Epithelial cell of proximal tubule (primary cell): ENCODE measurements at regions not wholly inside any gene's neighbourhood (a gene's known extent, or its start where the extent isn't known, plus 50 kb on each side); places are given as distances from the start of the nearest gene placed in this dataset.

Experiments used
- DNase-seq: peaks from one replicate; pipeline ENCODE4 v3.0.0-alpha.2; 2011; ENCODE audit warnings: low read depth
- H3K4me3 ChIP-seq: 2 replicates; pipeline ENCODE4 v1.5.1; 2011; ENCODE audit warnings: low read depth, mild to moderate bottlenecking, low read length
- CTCF ChIP-seq: conservative IDR thresholded peaks from 2 replicates; pipeline ENCODE4 v1.5.1; 2012; ENCODE audit warnings: low read depth, mild to moderate bottlenecking, low read length

- no peak for TF ChIP-seq CTCF
- H3K4me3 ChIP-seq, result no peak overlapping the region
- no peak for DNase-seq
These were observed 113.4 kb upstream of the F3 start for GRCh38 chr1:94654919-94655318.

GRCh38 chr1:94654459-94654858, 112.9 kb upstream of the F3 start:
- DNase-seq, result no peak
- TF ChIP-seq CTCF, result no peak
- H3K4me3 ChIP-seq, result no peak overlapping the region

GRCh38 chr1:94654031-94654430, 112.5 kb upstream of the F3 start:
- H3K4me3 ChIP-seq, result no peak overlapping the region
- no peak for TF ChIP-seq CTCF
- peak; percentile 53 for DNase-seq

GRCh38 chr1:94653454-94653853, 111.9 kb upstream of the F3 start:
- DNase-seq, result no peak
- H3K4me3 ChIP-seq, result no peak overlapping the region
- TF ChIP-seq CTCF, result no peak

GRCh38 chr1:94651076-94651475, 109.5 kb upstream of the F3 start:
- no peak for TF ChIP-seq CTCF
- DNase-seq, result no peak
- H3K4me3 ChIP-seq, result no peak overlapping the region

- H3K4me3 ChIP-seq, result no peak overlapping the region
- TF ChIP-seq CTCF, result no peak
- no peak for DNase-seq
These were observed 108.7 kb upstream of the F3 start for GRCh38 chr1:94650301-94650700.

- H3K4me3 ChIP-seq, result no peak overlapping the region
- TF ChIP-seq CTCF, result no peak
- no peak for DNase-seq
These were observed 106.9 kb upstream of the F3 start for GRCh38 chr1:94648225-94649007.
